Uterus (tissue), 3 donors: ENCODE measurements at regions not wholly inside any gene's neighbourhood (a gene's known extent, or its start where the extent isn't known, plus 50 kb on each side); places are given as distances from the start of the nearest gene placed in this dataset.

Source experiments
- DNase-seq, 2 donors: peaks; one replicate each; pipeline ENCODE4 v3.0.0-alpha.2; 2019 to 2020
- H3K27ac ChIP-seq, 2 donors: fragments of 200-600 bp; sonication (generic); 1 replicate in 1 of 2; 2 replicates in 1 of 2; pipeline ENCODE4 v1.5.1; 2016 to 2018
- H3K27me3 ChIP-seq, 2 donors: fragments of 200-600 bp; sonication (generic); one replicate each; pipeline ENCODE4 v1.5.1; 2018 to 2019; ENCODE audit warnings: control low read depth in 1 of 2
- H3K36me3 ChIP-seq, 2 donors: fragments of 200-600 bp; sonication (generic); one replicate each; pipeline ENCODE4 v1.5.1; 2019; ENCODE audit warnings: control low read depth in 1 of 2
- H3K4me1 ChIP-seq, 2 donors: fragments of 200-600 bp; sonication (generic); one replicate each; pipeline ENCODE4 v1.5.1; 2018 to 2019; ENCODE audit warnings: control low read depth in 1 of 2
- H3K4me3 ChIP-seq, 2 donors: fragments of 200-600 bp; sonication (generic); 1 replicate in 1 of 2; 2 replicates in 1 of 2; pipeline ENCODE4 v1.5.1; 2018 to 2019; ENCODE audit warnings: mild to moderate bottlenecking in 1 of 2
- H3K9me3 ChIP-seq, 2 donors: fragments of 200-600 bp; sonication (generic); one replicate each; pipeline ENCODE4 v1.5.1; 2019; ENCODE audit warnings: control low read depth in 1 of 2
- POLR2A ChIP-seq, 2 donors: fragments of 450-650 bp; IDR thresholded peaks; one replicate each; pipeline ENCODE4 v1.6.1; 2016; ENCODE audit warnings: antibody characterized with exemption in 2 of 2, mild to moderate bottlenecking in 1 of 2, moderate library complexity in 1 of 2
- intact Hi-C: fragments of 100-400 bp; cut with DNase I; formaldehyde crosslinking; loops from one replicate; pipeline ENCODE4 v1.15.1; 2023; ENCODE audit warnings: low total_unique reads
- TF ChIP-seq, protein P1 (sequence below), 4 experiments: fragments of 200-600 bp in 2 of 4; fragments of 450-650 bp in 2 of 4; sonication (generic) in 2 of 4; IDR thresholded peaks; one replicate each; pipeline ENCODE4 v1.5.1; 2016 to 2019; ENCODE audit warnings: antibody characterized with exemption in 4 of 4, mild to moderate bottlenecking in 2 of 4, moderate library complexity in 1 of 4
- donor health status: DM: yes; HTN: yes; CAD: no.

DNA sequence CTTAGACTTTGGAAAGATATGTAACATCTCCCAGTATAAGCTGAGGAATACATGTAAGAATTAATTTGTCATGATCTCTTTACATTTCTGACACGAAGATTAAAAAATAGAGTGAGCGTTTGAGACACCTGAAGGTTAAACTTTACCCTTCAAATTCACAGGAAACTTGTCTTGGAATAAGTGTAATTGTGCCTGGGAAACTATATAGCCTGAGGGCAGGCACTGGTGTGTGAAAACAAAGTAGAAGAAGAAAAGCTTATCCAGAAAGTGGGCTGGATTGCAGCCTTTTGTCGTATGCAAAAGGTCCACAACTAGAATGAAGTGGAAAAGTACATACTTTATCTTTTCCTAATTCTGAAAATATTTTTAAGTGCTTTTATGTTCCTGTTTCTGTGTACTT, 275.7 kb upstream of the TCF21 start:
- Histone ChIP-seq H3K27ac (peak overlapping the region in 1 of 2 donors; percentile 37), H3K4me3 (no peak overlapping the region), H3K27me3 (no peaks in the 10 kb centered on the region), H3K36me3 (no peaks in the 10 kb centered on the region), H3K9me3 (no peaks in the 10 kb centered on the region), H3K4me1 (no peaks in the 10 kb centered on the region)
- TF ChIP-seq, protein P1, sequence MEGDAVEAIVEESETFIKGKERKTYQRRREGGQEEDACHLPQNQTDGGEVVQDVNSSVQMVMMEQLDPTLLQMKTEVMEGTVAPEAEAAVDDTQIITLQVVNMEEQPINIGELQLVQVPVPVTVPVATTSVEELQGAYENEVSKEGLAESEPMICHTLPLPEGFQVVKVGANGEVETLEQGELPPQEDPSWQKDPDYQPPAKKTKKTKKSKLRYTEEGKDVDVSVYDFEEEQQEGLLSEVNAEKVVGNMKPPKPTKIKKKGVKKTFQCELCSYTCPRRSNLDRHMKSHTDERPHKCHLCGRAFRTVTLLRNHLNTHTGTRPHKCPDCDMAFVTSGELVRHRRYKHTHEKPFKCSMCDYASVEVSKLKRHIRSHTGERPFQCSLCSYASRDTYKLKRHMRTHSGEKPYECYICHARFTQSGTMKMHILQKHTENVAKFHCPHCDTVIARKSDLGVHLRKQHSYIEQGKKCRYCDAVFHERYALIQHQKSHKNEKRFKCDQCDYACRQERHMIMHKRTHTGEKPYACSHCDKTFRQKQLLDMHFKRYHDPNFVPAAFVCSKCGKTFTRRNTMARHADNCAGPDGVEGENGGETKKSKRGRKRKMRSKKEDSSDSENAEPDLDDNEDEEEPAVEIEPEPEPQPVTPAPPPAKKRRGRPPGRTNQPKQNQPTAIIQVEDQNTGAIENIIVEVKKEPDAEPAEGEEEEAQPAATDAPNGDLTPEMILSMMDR (IDR thresholded peaks at IDR 0.05) = no peak
- TF ChIP-seq POLR2A (IDR thresholded peaks at IDR 0.05) = no peak
- intact Hi-C loops = no loop called here
- DNase-seq = no peak

DNA sequence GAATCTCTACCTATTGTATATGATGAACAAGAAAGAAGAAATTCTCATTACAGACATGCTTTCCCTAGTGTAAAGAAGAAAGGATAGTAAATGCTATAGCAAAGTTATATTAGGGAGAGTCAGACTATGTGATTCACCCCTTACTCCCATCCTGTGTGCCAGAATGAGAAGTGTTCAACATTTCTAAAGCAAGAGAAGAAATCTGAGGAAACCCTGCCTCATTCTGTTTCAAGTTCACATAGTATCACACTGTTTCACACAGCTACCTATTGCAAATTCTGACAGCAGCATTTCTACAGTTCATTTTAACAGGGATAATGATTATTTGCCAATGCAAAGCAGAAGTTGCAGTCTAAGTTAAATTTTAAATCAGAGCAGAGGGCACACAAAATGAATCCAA, 267.2 kb upstream of the TCF21 start:
- no peaks in the 10 kb centered on the region for H3K36me3 ChIP-seq
- no peak overlapping the region for H3K4me3 ChIP-seq
- H3K27ac ChIP-seq = no peak overlapping the region
- H3K4me1 ChIP-seq = peaks cover 0 to 7% of the 10 kb centered on the region in 2 donors
- H3K9me3 ChIP-seq = no peaks in the 10 kb centered on the region
- DNase-seq = no peak
- no peaks in the 10 kb centered on the region for H3K27me3 ChIP-seq
- TF ChIP-seq, protein P1 (IDR thresholded peaks at IDR 0.05) = no peak
- TF ChIP-seq POLR2A (IDR thresholded peaks at IDR 0.05) = no peak
- intact Hi-C loops = no loop called here

DNA sequence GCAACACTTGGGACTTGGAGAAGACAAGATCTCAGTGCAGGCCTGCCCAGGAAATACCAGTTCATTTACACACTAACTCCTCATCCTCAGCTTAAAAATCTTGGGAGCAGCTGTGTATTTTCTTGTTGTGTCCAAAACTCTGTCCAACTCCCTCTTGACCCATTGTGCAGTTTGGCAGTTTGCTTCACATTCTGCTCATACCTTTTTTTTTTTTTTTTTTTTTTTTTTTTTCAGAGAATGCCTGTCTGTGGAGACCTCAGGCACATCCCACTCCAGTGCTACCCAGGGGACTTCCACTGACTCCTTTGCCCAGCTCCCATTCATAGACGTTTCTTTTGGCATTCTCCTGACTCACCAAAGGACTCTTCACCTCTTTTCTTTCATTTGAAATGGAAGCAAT, 265.8 kb upstream of the TCF21 start:
- TF ChIP-seq, protein P1 (IDR thresholded peaks at IDR 0.05) = no peak
- TF ChIP-seq POLR2A (IDR thresholded peaks at IDR 0.05) = no peak
- H3K27me3 ChIP-seq = no peaks in the 10 kb centered on the region
- peak overlapping the region; percentile 1 to 57 for H3K27ac ChIP-seq
- peak; percentile 19 to 39 for DNase-seq
- peaks cover 0 to 7% of the 10 kb centered on the region in 2 donors for H3K4me1 ChIP-seq
- intact Hi-C loops = no loop called here
- H3K9me3 ChIP-seq = no peaks in the 10 kb centered on the region
- H3K36me3 ChIP-seq = no peaks in the 10 kb centered on the region
- H3K4me3 ChIP-seq = no peak overlapping the region

DNA sequence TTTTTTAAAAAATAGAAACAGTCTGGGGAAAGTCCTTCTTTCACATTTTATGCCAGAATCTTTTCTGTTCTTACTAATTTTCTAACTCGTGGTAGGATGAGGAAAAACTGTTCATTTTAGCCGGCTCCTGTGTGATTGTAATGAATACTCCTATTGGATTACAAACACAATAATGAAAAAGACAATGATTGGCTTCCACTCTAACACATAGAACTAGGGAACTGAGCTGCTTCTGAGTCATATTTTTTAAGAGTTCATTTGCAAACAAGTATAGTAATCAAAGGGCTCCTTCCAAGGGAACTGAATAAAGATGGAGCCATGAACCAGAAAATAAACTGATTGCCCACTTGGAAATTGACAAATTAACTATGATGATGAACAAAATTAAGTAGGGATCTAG, 265.3 kb upstream of the TCF21 start:
- H3K4me3 ChIP-seq = no peak overlapping the region
- no peaks in the 10 kb centered on the region for H3K36me3 ChIP-seq
- no peak for DNase-seq
- H3K4me1 ChIP-seq = peaks cover 0 to 7% of the 10 kb centered on the region in 2 donors
- H3K27me3 ChIP-seq = no peaks in the 10 kb centered on the region
- peak overlapping the region; percentile 1 to 57 for H3K27ac ChIP-seq
- TF ChIP-seq POLR2A (IDR thresholded peaks at IDR 0.05) = no peak
- TF ChIP-seq, protein P1 (IDR thresholded peaks at IDR 0.05) = no peak
- H3K9me3 ChIP-seq = no peaks in the 10 kb centered on the region
- intact Hi-C loops = no loop called here

DNA sequence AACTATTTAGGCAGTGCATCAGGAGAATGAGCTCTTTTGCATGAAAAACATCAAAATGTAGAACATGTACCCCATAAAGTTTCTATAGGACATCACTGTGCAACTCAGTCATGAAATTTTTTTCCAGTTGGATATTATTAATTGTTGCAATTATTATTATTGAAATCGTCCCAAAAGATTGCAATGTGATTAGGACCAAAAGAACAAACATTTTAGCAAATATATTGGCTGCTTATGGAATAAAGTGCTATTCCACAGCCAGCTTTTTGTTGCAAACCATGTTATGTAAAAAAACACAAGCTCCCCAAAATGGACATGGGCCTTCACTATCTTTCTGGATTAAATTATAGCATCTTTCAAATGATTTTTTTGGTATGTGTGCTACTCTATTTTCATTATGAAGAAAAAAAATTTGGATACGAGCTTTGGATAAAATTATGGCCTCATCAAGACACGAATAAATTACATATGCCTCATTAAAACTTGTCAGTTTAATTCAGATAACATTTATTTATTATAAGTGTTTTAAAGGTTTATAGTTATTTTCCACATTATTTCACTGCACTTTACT, 262.7 kb upstream of the TCF21 start:
- H3K4me1 ChIP-seq = peaks cover 0 to 7% of the 10 kb centered on the region in 2 donors

More for the DNA sequence above, 262.7 kb upstream of the TCF21 start:
- DNase-seq = no peak
- H3K9me3 ChIP-seq = no peaks in the 10 kb centered on the region
- no peaks in the 10 kb centered on the region for H3K36me3 ChIP-seq
- H3K27me3 ChIP-seq = no peaks in the 10 kb centered on the region
- intact Hi-C loops = no loop called here
- no peak overlapping the region for H3K27ac ChIP-seq
- no peak overlapping the region for H3K4me3 ChIP-seq
- TF ChIP-seq, protein P1 (IDR thresholded peaks at IDR 0.05) = no peak
- no peak for TF ChIP-seq POLR2A (IDR thresholded peaks at IDR 0.05)
